ENCODE measurements at regions not wholly inside any gene's neighbourhood (a gene's known extent, or its start where the extent isn't known, plus 50 kb on each side); places are given as distances from the start of the nearest gene placed in this dataset.

- H3K9me3 ChIP-seq (ENCODE audit: control extremely low read depth in 1 of 3, control insufficient read depth in 2 of 3, insufficient read depth in 1 of 3, low read length in 2 of 3) = no peaks in the 10 kb centered on the region
- peaks cover 4 to 6% of the 10 kb centered on the region in 2 donors for H3K4me1 ChIP-seq (ENCODE audit: control insufficient read depth in 2 of 2, insufficient read depth in 2 of 2, low read length in 2 of 2)
- no peak overlapping the region for H3K4me2 ChIP-seq (replicated peaks; ENCODE audit: low read depth, low read length, poor library complexity, severe bottlenecking)
- ChIA-PET CTCF (no interaction called here), POLR2A (no interaction called here)
- H3K27ac Mint-ChIP-seq = no peak overlapping the region
- H3K27me3 ChIP-seq (replicated peaks in 1 of 4; ENCODE audit: control extremely low read depth in 1 of 4, control insufficient read depth in 3 of 4, insufficient read depth in 4 of 4, low read length in 3 of 4) = peaks cover 0 to 4% (median 0%) of the 10 kb centered on the region in 4 experiments
- DNase-seq (no peak), ATAC-seq (ENCODE audit: low read depth) (no peak)
- peaks cover 20% of the 10 kb centered on the region for H3K27me3 Mint-ChIP-seq
- H4K20me1 ChIP-seq (ENCODE audit: control insufficient read depth, insufficient read depth, low read length, poor library complexity, severe bottlenecking) = no peaks in the 10 kb centered on the region
- intact Hi-C loops (cut with micrococcal nuclease) = no loop called here
- H3K4me3 ChIP-seq (ENCODE audit: control extremely low read depth in 1 of 5, extremely low read depth in 1 of 5, insufficient read depth in 1 of 5, low read depth in 2 of 5, low read length in 4 of 5) = no peak overlapping the region
- WGBS (ENCODE audit: insufficient coverage) = 100% methylated on average over 1 of the region's 3 CpGs
- H2AFZ ChIP-seq (ENCODE audit: insufficient read depth, low read depth, low read length, poor library complexity, severe bottlenecking) = no peak overlapping the region
- H3K36me3 ChIP-seq (replicated peaks in 1 of 2; ENCODE audit: control extremely low read depth in 1 of 2, control insufficient read depth in 1 of 2, extremely low read depth in 1 of 2, insufficient read depth in 2 of 2, low read length in 1 of 2) = no peaks in the 10 kb centered on the region
- peaks cover 4% of the 10 kb centered on the region for H3K4me1 Mint-ChIP-seq
- no peaks in the 10 kb centered on the region for H3K9me3 Mint-ChIP-seq (ENCODE audit: insufficient read depth)
- TF ChIP-seq CTCF (IDR thresholded peaks at IDR 0.05) (no peak), EZH2 (IDR thresholded peaks at IDR 0.05; ENCODE audit: borderline replicate concordance, insufficient read depth, low read depth, low read length, poor library complexity, severe bottlenecking) (no peak)
- no peak overlapping the region for H3K9ac ChIP-seq (ENCODE audit: low read length)
- no peak overlapping the region for H3K4me3 Mint-ChIP-seq
- no peaks in the 10 kb centered on the region for H3K79me2 ChIP-seq (ENCODE audit: control insufficient read depth, insufficient read depth, low read length)
- H3K27ac ChIP-seq (ENCODE audit: low read length in 2 of 2) = no peak overlapping the region
Measured at GRCh38 chr6:20328924-20329300, 72.8 kb upstream of the E2F3 start.

- H3K4me3 Mint-ChIP-seq = no peak overlapping the region
- Histone ChIP-seq H3K27me3 (replicated peaks in 1 of 4; ENCODE audit: control extremely low read depth in 1 of 4, control insufficient read depth in 3 of 4, insufficient read depth in 4 of 4, low read length in 3 of 4) (peaks cover 0 to 4% (median 0%) of the 10 kb centered on the region in 4 experiments), H3K9me3 (ENCODE audit: control extremely low read depth in 1 of 3, control insufficient read depth in 2 of 3, insufficient read depth in 1 of 3, low read length in 2 of 3) (peaks cover 0 to 3% (median 0%) of the 10 kb centered on the region in 3 donors), H3K4me3 (ENCODE audit: control extremely low read depth in 1 of 5, extremely low read depth in 1 of 5, insufficient read depth in 1 of 5, low read depth in 2 of 5, low read length in 4 of 5) (no peak overlapping the region), H3K4me2 (replicated peaks; ENCODE audit: low read depth, low read length, poor library complexity, severe bottlenecking) (no peak overlapping the region), H3K9ac (ENCODE audit: low read length) (no peak overlapping the region), H3K36me3 (replicated peaks in 1 of 2; ENCODE audit: control extremely low read depth in 1 of 2, control insufficient read depth in 1 of 2, extremely low read depth in 1 of 2, insufficient read depth in 2 of 2, low read length in 1 of 2) (no peaks in the 10 kb centered on the region), H3K27ac (ENCODE audit: low read length in 2 of 2) (no peak overlapping the region), H2AFZ (ENCODE audit: insufficient read depth, low read depth, low read length, poor library complexity, severe bottlenecking) (no peak overlapping the region), H4K20me1 (ENCODE audit: control insufficient read depth, insufficient read depth, low read length, poor library complexity, severe bottlenecking) (no peaks in the 10 kb centered on the region), H3K4me1 (ENCODE audit: control insufficient read depth in 2 of 2, insufficient read depth in 2 of 2, low read length in 2 of 2) (peaks cover 3 to 7% of the 10 kb centered on the region in 2 donors), H3K79me2 (ENCODE audit: control insufficient read depth, insufficient read depth, low read length) (no peaks in the 10 kb centered on the region)
- no CpG with 5 or more reads among the region's 3 CpGs for WGBS (ENCODE audit: insufficient coverage)
- intact Hi-C loops (cut with micrococcal nuclease) = no loop called here
- ATAC-seq (ENCODE audit: low read depth) (no peak), DNase-seq (no peak)
- no peak for TF ChIP-seq CTCF (IDR thresholded peaks at IDR 0.05)
- no peak for TF ChIP-seq EZH2 (IDR thresholded peaks at IDR 0.05; ENCODE audit: borderline replicate concordance, insufficient read depth, low read depth, low read length, poor library complexity, severe bottlenecking)
- POLR2A ChIA-PET = no interaction called here
- CTCF ChIA-PET = no interaction called here
- peaks cover 5% of the 10 kb centered on the region for H3K4me1 Mint-ChIP-seq
- peaks cover 33% of the 10 kb centered on the region for H3K27me3 Mint-ChIP-seq
- no peak overlapping the region for H3K27ac Mint-ChIP-seq
- no peaks in the 10 kb centered on the region for H3K9me3 Mint-ChIP-seq (ENCODE audit: insufficient read depth)
Measured at GRCh38 chr6:20331042-20331441, 70.6 kb upstream of the E2F3 start.

Measured in B cell (primary cell).